ENCODE measurements at regions not wholly inside any gene's neighbourhood (a gene's known extent, or its start where the extent isn't known, plus 50 kb on each side); places are given as distances from the start of the nearest gene placed in this dataset.

GRCh38 chr1:61572046-61572445 is 152.9 kb downstream of the TM2D1 start:
- ChIA-PET CTCF (interaction anchor here (1.4 kb wide), 1 partner anchor 14 kb away, joined by 3 read pairs; no protein-coding TSS in a partner anchor), POLR2A (no interaction called here)
- DNase-seq (ENCODE audit: low read depth, low spot score), result no peak

GRCh38 chr1:61570191-61570590 is 154.8 kb downstream of the TM2D1 start:
- ChIA-PET CTCF (interaction anchor here (0.9 kb wide), 1 partner anchor 18 kb away, joined by 3 read pairs; no protein-coding TSS in a partner anchor), POLR2A (interaction anchor here (0.7 kb wide), 1 partner anchor 683 kb away, joined by 3 read pairs; no protein-coding TSS in a partner anchor)
- no peak for DNase-seq (ENCODE audit: low read depth, low spot score)
- H3K4me3 ChIP-seq (ENCODE audit: low read depth, low read length), result no peak overlapping the region
- TF ChIP-seq CTCF (IDR thresholded peaks at IDR 0.05; ENCODE audit: insufficient read depth, low read length, missing control alignments), result no peak

More at GRCh38 chr1:61572046-61572445, 152.9 kb downstream of the TM2D1 start:
- no peak overlapping the region for H3K4me3 ChIP-seq (ENCODE audit: low read depth, low read length)
- no peak for TF ChIP-seq CTCF (IDR thresholded peaks at IDR 0.05; ENCODE audit: insufficient read depth, low read length, missing control alignments)

DNA sequence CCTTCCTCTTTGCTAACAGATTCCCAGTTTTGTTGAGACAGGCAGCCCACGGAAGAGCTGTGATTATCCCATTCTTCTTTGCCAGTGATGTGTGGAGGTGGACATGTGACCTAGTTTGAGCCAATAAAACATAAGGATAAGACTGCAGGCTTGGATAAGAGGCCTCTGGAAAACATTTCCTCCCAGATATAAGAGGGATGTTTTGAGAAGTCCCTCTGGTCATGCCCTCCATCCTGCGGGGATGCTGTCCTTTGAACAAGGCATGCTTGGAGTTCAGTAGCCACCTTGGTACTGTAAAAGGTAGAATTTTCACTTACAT is 155.7 kb downstream of the TM2D1 start:
- TF ChIP-seq CTCF (IDR thresholded peaks at IDR 0.05; ENCODE audit: insufficient read depth, low read length, missing control alignments), result no peak
- DNase-seq (ENCODE audit: low read depth, low spot score), result no peak
- POLR2A ChIA-PET, result no interaction called here
- CTCF ChIA-PET, result no interaction called here
- H3K4me3 ChIP-seq (ENCODE audit: low read depth, low read length), result no peak overlapping the region

- ChIA-PET POLR2A (no interaction called here), CTCF (no interaction called here)
- no peak for TF ChIP-seq CTCF (IDR thresholded peaks at IDR 0.05; ENCODE audit: insufficient read depth, low read length, missing control alignments)
- no peak for DNase-seq (ENCODE audit: low read depth, low spot score)
- H3K4me3 ChIP-seq (ENCODE audit: low read depth, low read length), result no peak overlapping the region
Measured at GRCh38 chr1:61568460-61569302, 156.3 kb downstream of the TM2D1 start.

DNA sequence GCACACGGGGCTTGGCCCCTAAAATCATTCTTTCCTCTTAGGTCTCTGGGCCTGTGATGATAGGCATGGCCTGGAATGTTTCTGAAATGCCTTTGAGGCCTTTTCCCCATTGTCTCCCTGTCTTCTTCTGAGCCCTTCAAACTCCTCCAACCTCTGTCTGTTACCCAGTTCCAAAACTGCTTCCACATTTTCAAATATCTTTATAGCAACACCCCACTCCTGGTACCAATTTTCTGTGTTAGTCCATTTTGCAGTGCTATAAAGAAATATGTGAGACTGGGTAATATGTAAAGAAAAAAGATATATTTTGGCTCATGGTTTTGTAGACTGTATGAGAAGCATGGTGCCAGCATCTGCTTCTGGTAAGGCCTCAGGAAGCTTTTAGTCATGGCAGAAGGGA is 158.8 kb downstream of the TM2D1 start:
- ChIA-PET CTCF (no interaction called here), POLR2A (no interaction called here)
- no peak overlapping the region for H3K4me3 ChIP-seq (ENCODE audit: low read depth, low read length)
- no peak for DNase-seq (ENCODE audit: low read depth, low spot score)
- no peak for TF ChIP-seq CTCF (IDR thresholded peaks at IDR 0.05; ENCODE audit: insufficient read depth, low read length, missing control alignments)

- H3K4me3 ChIP-seq (ENCODE audit: low read depth, low read length), result no peak overlapping the region
- DNase-seq (ENCODE audit: low read depth, low spot score), result no peak
- CTCF ChIA-PET, result no interaction called here
- no peak for TF ChIP-seq CTCF (IDR thresholded peaks at IDR 0.05; ENCODE audit: insufficient read depth, low read length, missing control alignments)
- POLR2A ChIA-PET, result no interaction called here
Measured at GRCh38 chr1:61563611-61564010, 161.3 kb downstream of the TM2D1 start.
